ENCODE measurements at regions not wholly inside any gene's neighbourhood (a gene's known extent, or its start where the extent isn't known, plus 50 kb on each side); places are given as distances from the start of the nearest gene placed in this dataset.
"Not testable (repeated sequence)": the region's sequence is repeated elsewhere in the genome, so short reads cannot be mapped to it uniquely, and the experiment has no call there.

DNA sequence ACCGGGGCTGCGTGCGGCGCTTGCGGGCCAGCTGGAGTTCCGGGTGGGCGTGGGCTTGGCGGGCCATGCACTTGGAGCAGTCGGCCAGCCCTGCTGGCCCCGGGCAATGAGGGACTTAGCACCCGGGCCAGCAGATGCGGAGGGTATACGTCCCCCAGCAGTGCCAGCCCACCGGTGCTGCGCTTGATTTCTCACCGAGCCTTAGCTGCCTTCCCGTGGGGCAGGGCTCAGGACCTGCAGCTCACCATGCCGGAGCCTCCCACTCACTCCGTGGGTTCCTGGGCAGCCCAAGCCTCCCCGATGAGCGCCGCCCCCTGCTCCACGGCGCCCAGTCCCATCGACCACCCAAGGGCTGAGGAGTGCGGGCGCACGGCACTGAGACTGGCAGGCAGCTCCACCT, 51.4 kb upstream of the INPP4B start:
- Mint-ChIP-seq H3K9me3 (peaks cover 17% of the 10 kb centered on the region), H3K27me3 (peaks cover 10% of the 10 kb centered on the region)
- not testable (repeated sequence) for ATAC-seq (replicated peaks; ENCODE audit: extremely low read depth, poor library complexity, severe bottlenecking); DNase-seq (ENCODE audit: low spot score in 2 of 2); H3K36me3 Mint-ChIP-seq (ENCODE audit: insufficient read depth); H3K4me3 Mint-ChIP-seq; H3K27ac Mint-ChIP-seq (ENCODE audit: low read depth); H3K4me1 Mint-ChIP-seq

GRCh38 chr4:142900622-142901021, 54.5 kb upstream of the INPP4B start:
- H3K27ac Mint-ChIP-seq (ENCODE audit: low read depth) = no peak overlapping the region
- H3K4me1 Mint-ChIP-seq = no peaks in the 10 kb centered on the region
- H3K4me3 Mint-ChIP-seq = no peak overlapping the region
- peaks cover 16% of the 10 kb centered on the region for H3K27me3 Mint-ChIP-seq
- DNase-seq (ENCODE audit: low spot score in 2 of 2) (no peak), ATAC-seq (replicated peaks; ENCODE audit: extremely low read depth, poor library complexity, severe bottlenecking) (no peak)
- peaks cover 10% of the 10 kb centered on the region for H3K9me3 Mint-ChIP-seq
- H3K36me3 Mint-ChIP-seq (ENCODE audit: insufficient read depth) = no peaks in the 10 kb centered on the region

DNA sequence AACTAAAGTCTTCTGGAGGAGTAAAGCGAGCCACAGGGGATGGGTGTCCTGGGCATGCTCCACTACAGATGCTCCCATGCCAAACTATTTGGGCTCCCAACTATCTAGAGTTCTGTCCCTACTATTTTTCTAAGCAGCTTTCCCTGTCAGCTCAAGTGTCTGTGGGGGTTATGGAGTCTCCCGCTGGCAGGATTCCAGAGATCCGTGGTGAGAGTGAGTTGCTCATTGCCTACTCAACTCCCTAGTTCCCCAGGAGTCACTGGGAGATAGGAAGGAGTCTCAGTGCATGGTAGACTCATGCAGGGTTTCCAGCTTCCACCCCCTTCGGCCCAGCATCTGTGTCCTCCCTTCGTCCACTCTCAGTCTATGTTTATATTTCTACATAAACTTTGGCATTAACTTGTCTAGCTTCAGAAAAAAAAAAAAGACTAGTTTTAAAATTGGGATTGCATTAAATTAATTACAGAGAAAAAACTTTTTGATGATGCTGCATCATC, 55.1 kb upstream of the INPP4B start:
- Mint-ChIP-seq H3K27me3 (peaks cover 19% of the 10 kb centered on the region), H3K36me3 (ENCODE audit: insufficient read depth) (no peaks in the 10 kb centered on the region), H3K9me3 (peaks cover 10% of the 10 kb centered on the region), H3K27ac (ENCODE audit: low read depth) (no peak overlapping the region), H3K4me1 (no peaks in the 10 kb centered on the region), H3K4me3 (no peak overlapping the region)
- DNase-seq (ENCODE audit: low spot score in 2 of 2) (no peak), ATAC-seq (replicated peaks; ENCODE audit: extremely low read depth, poor library complexity, severe bottlenecking) (no peak)

DNA sequence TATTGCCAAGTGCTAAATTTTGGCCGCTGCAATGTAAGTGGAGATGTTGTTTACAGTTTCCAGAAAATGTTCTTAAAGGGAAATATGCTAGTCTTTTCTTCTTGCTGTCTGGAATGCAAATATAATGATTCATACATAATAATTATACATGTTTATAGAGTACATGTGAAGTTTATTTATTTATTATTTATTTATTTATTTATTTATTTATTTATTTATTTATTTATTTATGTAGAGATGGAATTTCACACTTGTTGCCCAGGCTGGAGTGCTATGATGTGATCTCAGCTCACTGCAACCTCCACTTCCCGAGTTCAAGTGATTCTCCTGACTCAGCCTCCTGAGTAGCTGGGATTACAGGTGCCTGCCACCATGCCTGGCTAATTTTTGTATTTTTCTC, 57.5 kb upstream of the INPP4B start:
- not testable (repeated sequence) for DNase-seq (ENCODE audit: low spot score in 2 of 2); H3K36me3 Mint-ChIP-seq (ENCODE audit: insufficient read depth); H3K27ac Mint-ChIP-seq (ENCODE audit: low read depth); ATAC-seq (replicated peaks; ENCODE audit: extremely low read depth, poor library complexity, severe bottlenecking); H3K9me3 Mint-ChIP-seq; H3K4me1 Mint-ChIP-seq; H3K4me3 Mint-ChIP-seq
- peaks cover 31% of the 10 kb centered on the region for H3K27me3 Mint-ChIP-seq

DNA sequence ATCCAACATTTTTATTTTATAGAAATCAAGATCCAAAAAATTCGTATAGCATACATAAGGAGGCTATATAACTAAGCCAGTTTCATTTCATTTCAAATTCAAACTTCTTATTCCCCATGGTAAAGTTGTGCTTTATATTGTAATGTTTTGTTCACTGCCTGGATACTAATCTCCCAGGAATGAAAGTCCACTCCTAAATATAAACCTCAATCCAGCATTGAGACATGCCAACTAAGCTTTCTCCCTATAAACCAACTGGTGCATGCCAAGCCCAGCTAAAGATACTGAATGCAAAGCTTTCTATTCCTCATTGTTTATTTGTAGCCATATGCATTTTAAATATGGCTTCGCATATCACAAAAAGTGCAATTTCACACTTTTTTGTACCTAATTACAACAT, 63.8 kb upstream of the INPP4B start:
- H3K9me3 Mint-ChIP-seq = peaks cover 6% of the 10 kb centered on the region

DNA sequence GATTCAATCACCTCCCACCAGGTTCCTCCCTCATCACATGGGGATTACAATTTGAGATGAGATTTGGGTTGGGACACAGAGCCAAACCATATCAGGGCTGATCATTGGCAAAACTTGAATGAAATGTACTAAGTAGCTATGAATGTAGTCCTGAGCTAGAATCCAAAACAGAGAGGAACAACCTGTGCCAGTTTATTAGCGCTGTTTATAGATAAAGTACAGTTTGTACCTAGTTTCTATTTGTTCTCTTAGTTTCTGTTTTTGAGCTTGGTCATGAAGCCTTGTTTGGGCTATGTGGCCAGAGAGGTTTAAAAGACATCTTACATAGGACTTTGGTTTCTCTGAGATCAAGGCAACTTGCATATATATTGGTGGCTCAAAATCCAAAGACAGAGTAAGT, 66.9 kb upstream of the INPP4B start:
- no peaks in the 10 kb centered on the region for H3K36me3 Mint-ChIP-seq (ENCODE audit: insufficient read depth)
- no peak for ATAC-seq (replicated peaks; ENCODE audit: extremely low read depth, poor library complexity, severe bottlenecking)
- no peak overlapping the region for H3K27ac Mint-ChIP-seq (ENCODE audit: low read depth)
- peaks cover 17% of the 10 kb centered on the region for H3K27me3 Mint-ChIP-seq
- no peak for DNase-seq (ENCODE audit: low spot score in 2 of 2)
- H3K9me3 Mint-ChIP-seq = no peaks in the 10 kb centered on the region
- no peaks in the 10 kb centered on the region for H3K4me1 Mint-ChIP-seq
- H3K4me3 Mint-ChIP-seq = no peak overlapping the region

More for the DNA sequence above, 63.8 kb upstream of the INPP4B start:
- H3K36me3 Mint-ChIP-seq (ENCODE audit: insufficient read depth) = no peaks in the 10 kb centered on the region
- H3K4me3 Mint-ChIP-seq = no peak overlapping the region
- DNase-seq (ENCODE audit: low spot score in 2 of 2) = no peak
- H3K4me1 Mint-ChIP-seq = no peaks in the 10 kb centered on the region
- H3K27ac Mint-ChIP-seq (ENCODE audit: low read depth) = no peak overlapping the region
- H3K27me3 Mint-ChIP-seq = peaks cover 33% of the 10 kb centered on the region
- ATAC-seq (replicated peaks; ENCODE audit: extremely low read depth, poor library complexity, severe bottlenecking) = no peak

- ATAC-seq (replicated peaks; ENCODE audit: extremely low read depth, poor library complexity, severe bottlenecking) (no peak), DNase-seq (ENCODE audit: low spot score in 2 of 2) (no peak)
- H3K4me3 Mint-ChIP-seq = no peak overlapping the region
- H3K36me3 Mint-ChIP-seq (ENCODE audit: insufficient read depth) = no peaks in the 10 kb centered on the region
- H3K9me3 Mint-ChIP-seq = no peaks in the 10 kb centered on the region
- H3K27ac Mint-ChIP-seq (ENCODE audit: low read depth) = no peak overlapping the region
- H3K27me3 Mint-ChIP-seq = peaks cover 12% of the 10 kb centered on the region
- no peaks in the 10 kb centered on the region for H3K4me1 Mint-ChIP-seq
Observed at GRCh38 chr4:142913461-142914030, 67.4 kb upstream of the INPP4B start.

- DNase-seq (ENCODE audit: low spot score in 2 of 2) (no peak), ATAC-seq (replicated peaks; ENCODE audit: extremely low read depth, poor library complexity, severe bottlenecking) (no peak)
- no peaks in the 10 kb centered on the region for H3K36me3 Mint-ChIP-seq (ENCODE audit: insufficient read depth)
- H3K9me3 Mint-ChIP-seq = no peaks in the 10 kb centered on the region
- H3K4me1 Mint-ChIP-seq = no peaks in the 10 kb centered on the region
- no peak overlapping the region for H3K27ac Mint-ChIP-seq (ENCODE audit: low read depth)
- no peak overlapping the region for H3K4me3 Mint-ChIP-seq
- peaks cover 2% of the 10 kb centered on the region for H3K27me3 Mint-ChIP-seq
Observed at GRCh38 chr4:142917678-142918077, 71.6 kb upstream of the INPP4B start.

DNA sequence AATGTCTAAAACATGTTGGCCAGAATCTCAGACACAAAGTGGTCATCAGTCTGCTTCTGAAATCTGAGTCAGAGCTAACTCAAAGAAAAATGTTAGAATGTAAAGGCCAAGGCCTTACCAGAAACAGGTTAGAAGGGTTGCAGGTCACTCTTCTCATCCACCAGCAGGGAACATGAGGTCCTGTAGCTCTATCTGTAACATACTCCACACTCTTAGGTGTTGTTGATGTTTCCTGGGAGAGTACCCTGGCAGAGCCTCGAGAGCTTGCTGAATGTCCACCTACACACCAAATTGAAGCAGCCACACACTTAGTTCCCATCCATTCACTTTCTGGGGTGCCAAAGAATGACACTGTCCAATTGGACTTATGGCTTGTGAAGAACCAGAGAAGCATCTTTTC, 76.6 kb upstream of the INPP4B start:
- Mint-ChIP-seq H3K27ac (ENCODE audit: low read depth) (no peak overlapping the region), H3K27me3 (peaks cover 25% of the 10 kb centered on the region), H3K4me3 (no peak overlapping the region), H3K4me1 (no peaks in the 10 kb centered on the region), H3K36me3 (ENCODE audit: insufficient read depth) (no peaks in the 10 kb centered on the region), H3K9me3 (no peaks in the 10 kb centered on the region)
- DNase-seq (ENCODE audit: low spot score in 2 of 2) (no peak), ATAC-seq (replicated peaks; ENCODE audit: extremely low read depth, poor library complexity, severe bottlenecking) (no peak)

DNA sequence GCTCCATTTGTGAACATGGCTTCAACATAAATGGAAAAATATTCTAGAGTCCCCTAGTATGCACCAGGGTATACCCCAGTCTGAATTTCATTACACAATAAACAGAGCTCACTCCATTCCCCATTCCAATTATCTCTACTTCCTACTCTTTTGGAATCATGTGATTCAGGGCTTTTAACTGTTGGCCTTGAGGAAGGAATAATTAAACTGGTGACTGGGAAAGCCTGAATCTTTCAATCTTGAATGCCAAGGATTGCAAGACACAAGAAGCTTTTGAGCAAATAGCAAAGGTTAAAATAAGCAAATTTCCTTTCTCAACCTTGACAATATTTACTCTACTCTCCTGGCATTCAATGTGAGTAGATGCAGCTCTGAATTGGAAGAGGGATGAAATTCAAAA, 77.5 kb upstream of the INPP4B start:
- no peak overlapping the region for H3K4me3 Mint-ChIP-seq
- DNase-seq (ENCODE audit: low spot score in 2 of 2) (no peak), ATAC-seq (replicated peaks; ENCODE audit: extremely low read depth, poor library complexity, severe bottlenecking) (no peak)
- no peaks in the 10 kb centered on the region for H3K36me3 Mint-ChIP-seq (ENCODE audit: insufficient read depth)
- H3K27ac Mint-ChIP-seq (ENCODE audit: low read depth) = no peak overlapping the region
- no peaks in the 10 kb centered on the region for H3K9me3 Mint-ChIP-seq
- H3K27me3 Mint-ChIP-seq = peaks cover 33% of the 10 kb centered on the region
- H3K4me1 Mint-ChIP-seq = no peaks in the 10 kb centered on the region

- no peaks in the 10 kb centered on the region for H3K4me1 Mint-ChIP-seq
- DNase-seq (ENCODE audit: low spot score in 2 of 2) = no peak
Observed at GRCh38 chr4:142925161-142925560, 79.1 kb upstream of the INPP4B start.

GRCh38 chr4:142927721-142928120, 81.6 kb upstream of the INPP4B start:
- H3K36me3 Mint-ChIP-seq (ENCODE audit: insufficient read depth) = no peaks in the 10 kb centered on the region
- H3K4me3 Mint-ChIP-seq = no peak overlapping the region
- H3K9me3 Mint-ChIP-seq = no peaks in the 10 kb centered on the region
- no peak for ATAC-seq (replicated peaks; ENCODE audit: extremely low read depth, poor library complexity, severe bottlenecking)
- no peaks in the 10 kb centered on the region for H3K4me1 Mint-ChIP-seq
- no peak overlapping the region for H3K27ac Mint-ChIP-seq (ENCODE audit: low read depth)
- H3K27me3 Mint-ChIP-seq = peaks cover 31% of the 10 kb centered on the region
- DNase-seq (ENCODE audit: low spot score in 2 of 2) = no peak

More at GRCh38 chr4:142925161-142925560, 79.1 kb upstream of the INPP4B start:
- Mint-ChIP-seq H3K27ac (ENCODE audit: low read depth) (no peak overlapping the region), H3K4me3 (no peak overlapping the region), H3K9me3 (no peaks in the 10 kb centered on the region), H3K27me3 (peaks cover 33% of the 10 kb centered on the region), H3K36me3 (ENCODE audit: insufficient read depth) (no peaks in the 10 kb centered on the region)
- ATAC-seq (replicated peaks; ENCODE audit: extremely low read depth, poor library complexity, severe bottlenecking) = no peak

DNA sequence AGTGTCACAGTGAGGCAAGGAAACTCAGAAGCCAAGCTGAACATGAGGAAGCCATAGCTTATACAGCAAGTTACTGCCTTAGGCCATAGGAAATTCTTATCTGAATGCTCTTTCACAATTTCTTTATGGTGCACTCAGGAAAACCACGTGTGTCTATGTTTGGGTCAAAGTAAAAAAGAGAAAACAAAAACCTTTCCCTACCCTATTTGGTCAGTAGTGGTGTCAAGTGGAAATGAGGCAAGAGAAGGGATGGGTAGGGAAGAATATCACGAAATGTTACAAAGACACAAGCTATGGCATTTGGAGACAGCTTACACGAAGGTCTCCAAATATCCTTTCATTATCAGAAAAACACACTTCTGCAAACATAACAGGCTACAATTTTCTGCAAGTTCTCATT, 83.4 kb upstream of the INPP4B start:
- no peak for ATAC-seq (replicated peaks; ENCODE audit: extremely low read depth, poor library complexity, severe bottlenecking)
- DNase-seq (ENCODE audit: low spot score in 2 of 2) = no peak
- Mint-ChIP-seq H3K4me3 (no peak overlapping the region), H3K9me3 (no peaks in the 10 kb centered on the region), H3K4me1 (no peaks in the 10 kb centered on the region), H3K27ac (ENCODE audit: low read depth) (no peak overlapping the region), H3K36me3 (ENCODE audit: insufficient read depth) (no peaks in the 10 kb centered on the region), H3K27me3 (peaks cover 17% of the 10 kb centered on the region)
